Vagina (tissue), 2 donors: ENCODE measurements at regions not wholly inside any gene's neighbourhood (a gene's known extent, or its start where the extent isn't known, plus 50 kb on each side); places are given as distances from the start of the nearest gene placed in this dataset.

Experiments
- CTCF ChIP-seq, 3 experiments: fragments of 450-650 bp in 2 of 3; fragments of 200-600 bp in 1 of 3; sonication (generic) in 1 of 3; IDR thresholded peaks; one replicate each; pipeline ENCODE4 v1.5.1; 2017 to 2019; ENCODE audit warnings: antibody characterized with exemption in 3 of 3, mild to moderate bottlenecking in 2 of 3, moderate library complexity in 2 of 3
- POLR2A ChIP-seq, 2 donors: fragments of 450-650 bp; IDR thresholded peaks; one replicate each; pipeline ENCODE4 v1.6.1; 2017; ENCODE audit warnings: antibody characterized with exemption in 2 of 2, mild to moderate bottlenecking in 2 of 2, moderate library complexity in 2 of 2

DNA sequence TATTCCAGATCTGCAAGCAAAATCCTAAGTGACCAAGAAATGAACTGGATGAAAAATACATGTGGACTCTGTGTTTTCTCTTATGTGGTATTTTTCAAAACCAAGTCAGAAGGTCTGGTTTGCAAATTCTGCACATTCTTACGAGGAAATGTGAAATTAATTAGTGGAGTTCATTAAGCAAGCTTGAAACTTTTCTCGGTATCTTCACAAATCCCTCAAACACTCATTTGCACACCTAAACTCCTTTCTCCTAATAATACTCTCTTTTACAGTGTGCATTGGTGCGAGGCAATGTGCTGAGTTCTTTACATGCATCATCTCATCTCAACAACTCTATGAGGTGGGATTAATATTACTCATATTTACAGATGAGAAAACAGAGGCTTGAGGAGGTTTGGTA is 82.1 kb downstream of the MTERF1 start:
- TF ChIP-seq CTCF (IDR thresholded peaks at IDR 0.05) (no peak), POLR2A (IDR thresholded peaks at IDR 0.05) (no peak)
